GM21619 (cell line): ENCODE measurements at regions not wholly inside any gene's neighbourhood (a gene's known extent, or its start where the extent isn't known, plus 50 kb on each side); places are given as distances from the start of the nearest gene placed in this dataset.
"Not testable (repeated sequence)": the region's sequence is repeated elsewhere in the genome, so short reads cannot be mapped to it uniquely, and the experiment has no call there.

Source experiments
- ATAC-seq: cut with Tn5 transposase; IDR thresholded peaks from one replicate; pipeline ENCODE4 v1.9.1; 2021; ENCODE audit not compliant: unreplicated experiment

DNA sequence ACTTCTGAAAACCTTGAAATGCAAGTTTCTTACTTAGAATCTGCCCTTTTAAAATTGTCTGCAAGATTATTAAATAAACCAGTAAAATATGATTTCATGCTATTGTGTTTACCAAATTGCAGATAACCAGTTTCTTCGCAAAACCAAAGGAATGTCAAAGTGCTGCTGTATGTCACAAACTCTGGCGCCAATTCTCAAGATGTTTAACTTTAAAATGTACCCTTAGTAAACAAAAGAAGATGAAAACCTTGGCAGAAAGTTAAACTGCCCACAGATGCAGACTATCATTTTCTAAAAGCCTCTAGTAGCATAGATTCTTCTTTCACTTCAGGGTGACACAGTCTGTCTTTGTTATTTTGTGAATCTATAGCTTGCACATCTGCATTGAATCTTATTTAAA, 189.2 kb downstream of the SLITRK6 start:
- ATAC-seq, result no peak

DNA sequence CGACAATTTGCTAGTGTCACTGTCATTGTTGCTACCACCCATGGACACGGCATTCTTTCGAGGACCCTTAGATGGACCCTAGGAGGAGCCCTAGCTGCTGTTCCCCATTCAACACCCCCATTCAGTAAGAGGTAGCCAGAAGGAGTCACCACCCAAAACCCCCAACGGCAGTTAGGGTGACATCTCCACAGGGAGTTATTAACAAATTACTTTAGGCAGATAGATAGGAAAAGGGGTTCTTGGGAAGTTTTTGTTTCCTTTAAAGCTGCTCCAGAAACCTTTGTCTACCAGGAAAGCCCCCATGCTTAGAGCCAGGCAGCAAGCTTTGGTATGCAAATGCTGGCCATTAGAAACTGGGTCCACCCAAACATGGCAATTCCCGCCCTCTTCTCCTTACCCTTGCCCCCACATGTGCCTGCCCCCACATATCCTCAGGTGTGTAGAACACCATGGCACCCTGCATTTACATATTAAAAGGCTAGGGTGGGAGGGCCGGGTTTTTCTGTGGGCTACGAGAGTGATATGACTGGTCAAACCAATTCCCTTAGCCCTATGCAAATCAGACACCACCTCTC, 190.9 kb downstream of the SLITRK6 start:
- ATAC-seq, result no peak

DNA sequence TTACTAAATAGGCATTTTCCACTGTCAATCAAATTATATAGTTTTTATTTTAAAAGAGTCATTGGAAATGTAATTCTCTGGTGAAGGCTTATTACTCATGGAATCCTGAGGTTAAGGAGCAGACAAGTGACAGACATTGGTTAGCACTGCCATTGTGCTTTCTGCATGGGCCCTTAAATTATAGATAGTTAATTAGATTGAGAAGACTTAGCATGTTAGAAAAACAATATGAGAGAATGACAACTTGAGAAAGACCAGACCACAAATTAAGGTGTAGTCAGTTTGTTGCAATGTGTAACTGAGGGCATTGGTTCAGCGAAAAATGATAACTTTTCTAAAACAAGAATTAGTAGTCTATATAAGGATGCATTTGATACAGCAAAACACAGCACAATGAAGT, 195.5 kb downstream of the SLITRK6 start:
- ATAC-seq, result no peak

DNA sequence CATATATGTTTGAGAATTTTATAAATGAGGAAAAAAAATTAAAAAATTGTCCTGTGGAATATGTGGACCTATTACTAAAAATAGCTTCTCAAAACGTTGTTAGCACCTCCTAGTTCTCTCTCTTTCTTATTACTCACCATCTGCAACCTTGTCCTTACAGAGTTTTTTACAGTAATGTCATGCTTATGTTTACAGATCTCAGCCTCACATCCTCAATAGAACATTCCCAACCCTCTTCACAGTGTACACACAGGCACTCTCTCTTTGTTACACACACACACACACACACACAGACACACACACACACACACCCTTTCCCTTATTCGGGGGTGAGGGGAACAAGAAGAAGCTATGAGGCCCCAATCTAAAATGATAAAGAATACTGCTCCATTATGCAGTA, 197.7 kb downstream of the SLITRK6 start:
- no peak for ATAC-seq

DNA sequence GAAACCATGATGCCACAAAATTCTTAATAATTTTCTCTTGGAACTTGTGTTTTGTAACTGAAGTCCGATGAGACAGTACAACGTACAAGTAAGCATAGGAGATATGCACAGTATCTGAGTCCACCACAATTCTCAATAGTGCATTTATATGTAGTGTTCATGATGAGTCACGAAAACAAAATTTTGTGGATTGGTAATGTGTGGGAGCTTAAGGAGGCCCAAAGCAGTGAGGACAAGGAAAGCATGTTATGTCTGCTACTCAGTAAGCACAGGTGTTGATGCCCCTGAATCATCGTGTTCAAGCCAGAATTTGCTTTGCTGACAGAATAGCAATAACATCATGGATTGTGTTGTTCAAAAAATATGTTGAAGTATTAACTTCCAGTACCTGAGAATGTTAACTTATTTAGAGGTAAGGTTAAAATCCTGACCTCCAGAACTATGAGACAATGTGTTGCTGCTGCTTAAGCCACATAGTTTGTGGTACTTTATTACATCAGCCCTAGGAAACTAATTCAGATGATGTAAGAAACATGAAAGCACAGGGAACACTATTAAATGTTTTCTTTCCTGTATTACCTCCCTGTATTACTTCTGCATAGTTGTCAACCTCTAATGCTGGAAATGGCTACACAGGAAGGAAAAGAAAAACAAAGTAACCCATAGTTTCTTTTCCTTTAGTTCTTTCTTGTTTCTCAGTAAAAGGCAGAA, 201.3 kb downstream of the SLITRK6 start:
- ATAC-seq, result no peak

DNA sequence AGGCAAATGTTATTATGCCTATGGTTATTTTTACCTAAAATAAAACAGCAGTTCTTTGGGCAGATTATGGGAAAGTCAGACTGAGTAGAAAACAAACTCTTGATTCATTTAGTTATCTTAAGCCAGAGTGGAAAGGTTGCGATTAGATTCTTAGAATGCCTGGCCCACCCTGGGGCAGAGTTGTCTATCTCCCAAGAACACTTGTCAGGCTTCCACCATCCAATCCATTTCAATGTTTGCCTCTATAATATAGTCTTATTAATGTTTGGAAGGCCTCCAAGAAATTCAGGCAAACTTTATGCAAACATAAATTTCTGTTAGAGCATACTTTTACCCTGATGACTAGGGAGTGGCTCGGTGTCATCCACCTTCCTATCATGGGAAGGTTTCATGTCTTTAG, 207.0 kb downstream of the SLITRK6 start:
- no peak for ATAC-seq

DNA sequence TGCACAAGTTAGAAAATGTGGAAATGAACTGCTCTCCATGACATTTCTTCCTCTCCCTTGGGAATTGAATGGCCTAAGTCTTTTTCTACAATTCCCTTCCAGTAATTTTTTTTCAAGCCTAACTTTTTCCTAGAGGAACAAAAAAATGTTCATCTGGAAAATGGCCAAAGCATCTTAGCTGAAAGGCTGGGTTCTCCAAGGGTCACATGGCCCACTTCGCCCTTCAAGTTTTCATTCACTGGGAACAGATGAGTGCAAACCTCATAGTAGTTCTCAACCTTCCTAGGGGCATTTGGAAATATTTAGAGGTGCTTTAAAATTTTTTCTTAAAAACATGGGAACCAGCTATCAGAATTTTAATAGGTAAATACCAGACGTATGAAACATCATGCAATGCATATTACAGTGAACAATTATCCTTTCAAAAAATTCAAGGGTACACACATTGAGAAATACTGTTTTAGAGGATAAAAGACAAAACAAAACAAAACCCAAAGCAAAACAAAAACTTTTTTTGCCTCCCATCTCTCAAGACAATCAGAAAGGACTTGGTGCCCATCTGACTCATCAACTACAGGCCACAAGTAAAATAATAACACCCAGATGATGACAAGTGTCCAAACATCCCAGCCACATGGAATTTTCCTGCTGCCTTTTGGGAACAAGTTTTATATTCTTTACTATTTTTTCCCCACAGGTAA, 208.8 kb downstream of the SLITRK6 start:
- ATAC-seq, result no peak

DNA sequence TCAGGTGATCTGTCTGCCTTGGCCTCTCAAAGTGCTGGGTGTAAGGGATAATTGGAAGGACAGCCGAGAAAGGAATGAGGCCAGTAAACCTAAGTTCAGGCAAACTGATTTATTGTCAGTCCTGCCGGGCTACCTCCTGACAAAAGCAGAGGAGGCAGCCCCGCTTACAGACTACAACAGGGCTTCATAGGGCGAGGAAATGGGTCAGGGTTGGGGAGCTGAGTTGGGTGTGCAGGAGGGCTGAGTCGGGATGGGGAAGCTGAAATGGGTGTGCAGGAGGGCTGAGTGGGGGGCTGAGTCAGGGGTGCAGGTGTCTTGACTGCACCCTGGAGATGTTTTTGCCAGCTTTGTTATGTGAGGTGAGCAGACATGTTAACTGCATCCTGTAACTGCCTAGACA, 210.2 kb downstream of the SLITRK6 start:
- no peak for ATAC-seq

DNA sequence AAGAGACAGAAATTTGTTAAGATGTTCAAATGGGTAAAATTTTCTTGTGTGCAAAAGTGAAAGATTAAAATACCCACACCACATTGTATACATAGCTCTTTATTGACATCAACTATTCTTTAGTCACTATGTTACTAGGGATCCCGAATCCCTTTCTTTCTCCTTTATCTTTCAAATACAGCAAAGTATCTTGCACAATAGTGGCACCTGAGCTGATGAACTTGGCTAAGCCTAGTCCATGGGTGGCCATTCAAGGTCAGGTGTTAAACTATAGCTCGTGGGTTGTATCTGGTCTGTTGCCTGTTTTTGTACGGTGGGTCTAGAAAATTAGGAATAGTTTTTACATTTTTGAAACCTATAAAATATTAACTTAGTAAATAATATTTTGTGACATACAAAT, 210.9 kb downstream of the SLITRK6 start:
- no peak for ATAC-seq

DNA sequence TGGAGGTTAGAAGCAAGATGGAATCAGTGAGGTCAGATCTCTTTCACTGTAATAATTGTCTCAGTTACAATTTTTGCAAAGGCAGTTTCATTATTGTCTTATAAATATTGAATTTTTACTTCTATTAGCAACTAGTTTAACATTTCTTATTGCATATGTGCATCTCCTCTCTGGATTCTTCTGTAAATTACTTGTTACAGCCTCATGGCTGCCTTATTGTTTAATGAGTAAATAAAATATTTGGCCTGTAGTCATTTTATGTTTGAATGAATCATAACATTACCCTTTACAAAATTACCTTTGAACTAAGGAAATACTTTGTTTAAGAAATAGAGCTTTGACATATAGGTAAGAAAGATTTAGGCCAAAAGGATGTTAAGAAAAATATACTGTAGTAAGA, 212.4 kb downstream of the SLITRK6 start:
- ATAC-seq, result no peak

DNA sequence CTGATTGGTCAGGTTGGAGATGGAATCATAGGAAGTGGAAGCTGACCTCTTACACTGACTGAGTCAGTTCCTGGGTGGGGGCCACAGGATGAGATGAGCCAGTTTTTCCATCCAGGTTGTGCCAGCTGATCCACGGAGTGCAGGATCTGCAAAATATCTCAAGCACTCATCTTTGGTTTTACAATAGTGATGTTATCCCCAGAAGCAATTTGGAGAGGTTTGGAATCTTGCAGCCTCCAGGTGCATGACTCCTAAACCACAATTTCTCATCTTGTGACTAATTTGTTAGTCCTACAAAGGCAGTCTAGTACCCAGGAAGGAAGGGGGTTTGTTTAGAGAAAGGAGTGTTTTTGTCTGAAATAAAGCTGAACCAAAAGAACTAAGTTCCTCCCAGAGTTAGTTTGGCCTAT, 212.8 kb downstream of the SLITRK6 start:
- no peak for ATAC-seq

DNA sequence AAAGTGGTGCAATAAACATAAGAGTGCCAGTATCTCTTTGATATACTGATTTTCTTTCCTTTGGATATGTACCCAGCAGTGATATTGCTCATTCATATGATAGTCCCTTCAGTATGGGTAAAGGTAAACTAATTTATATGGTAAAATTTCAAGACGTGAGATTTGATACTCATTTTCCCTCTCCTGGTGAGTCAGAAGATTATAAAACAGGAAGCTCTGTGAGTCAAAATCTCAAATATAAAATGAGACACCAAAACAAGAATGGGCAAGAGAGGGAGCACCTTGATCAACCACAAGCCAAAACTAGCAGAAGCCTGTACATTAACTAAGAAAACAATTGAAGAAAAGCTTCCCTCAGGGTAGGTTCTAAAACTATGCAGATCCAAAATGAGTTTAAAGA, 216.3 kb downstream of the SLITRK6 start:
- ATAC-seq, result no peak

DNA sequence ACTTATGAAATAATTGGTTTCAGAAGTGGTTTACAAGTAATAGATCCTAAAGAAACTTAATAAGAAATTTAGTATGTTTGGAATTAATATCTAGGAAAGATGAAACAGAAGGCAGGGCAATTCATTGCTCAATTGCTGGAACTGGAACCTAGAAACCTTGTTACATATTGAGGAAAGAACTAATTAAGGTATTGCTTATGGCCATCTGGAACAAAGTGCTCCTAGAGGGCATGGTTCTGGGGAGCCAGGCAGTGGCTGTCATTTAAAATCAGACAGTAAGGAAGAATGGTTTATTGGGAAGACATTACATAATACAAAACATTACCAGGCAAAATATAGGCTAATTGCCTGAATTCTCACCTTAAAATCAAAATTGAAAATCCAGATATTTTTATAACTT, 224.1 kb downstream of the SLITRK6 start:
- ATAC-seq, result no peak

DNA sequence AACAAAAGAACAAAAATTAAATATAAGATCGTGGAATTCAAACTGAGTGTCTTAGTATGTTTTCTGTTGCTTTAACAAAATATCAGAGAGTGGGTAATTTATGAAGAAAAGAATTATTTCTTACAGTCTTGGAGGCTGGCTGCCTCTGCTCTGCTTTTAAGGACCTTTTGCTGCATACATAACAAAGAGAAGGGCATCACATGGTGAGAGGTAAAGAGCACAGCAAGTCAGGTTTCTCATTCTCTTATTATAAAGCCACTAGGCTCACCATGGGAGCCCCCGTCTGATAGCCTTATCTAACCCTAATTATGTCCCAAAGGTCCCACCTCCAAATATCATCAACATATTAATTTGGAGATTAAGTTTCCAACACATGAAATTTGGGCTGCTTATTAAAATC, 231.3 kb downstream of the SLITRK6 start:
- ATAC-seq, result no peak

DNA sequence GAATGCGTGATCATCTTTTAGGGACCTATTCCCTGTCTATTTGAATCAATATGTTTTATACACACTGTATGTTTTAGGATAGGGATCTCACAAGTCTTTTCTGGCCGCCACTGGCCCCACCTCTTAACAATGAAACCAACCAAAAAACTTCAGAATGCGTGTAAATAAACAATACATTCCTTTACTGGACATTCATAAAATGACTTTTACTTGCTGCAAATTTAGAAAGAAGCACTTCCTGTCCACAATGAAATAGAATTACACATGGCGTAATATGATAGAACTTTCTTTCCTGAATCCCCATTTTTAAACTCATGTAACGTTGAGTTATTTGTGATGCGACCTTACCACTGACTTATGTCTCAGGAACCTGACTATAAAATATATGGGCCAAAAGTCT, 233.6 kb downstream of the SLITRK6 start:
- ATAC-seq, result no peak

DNA sequence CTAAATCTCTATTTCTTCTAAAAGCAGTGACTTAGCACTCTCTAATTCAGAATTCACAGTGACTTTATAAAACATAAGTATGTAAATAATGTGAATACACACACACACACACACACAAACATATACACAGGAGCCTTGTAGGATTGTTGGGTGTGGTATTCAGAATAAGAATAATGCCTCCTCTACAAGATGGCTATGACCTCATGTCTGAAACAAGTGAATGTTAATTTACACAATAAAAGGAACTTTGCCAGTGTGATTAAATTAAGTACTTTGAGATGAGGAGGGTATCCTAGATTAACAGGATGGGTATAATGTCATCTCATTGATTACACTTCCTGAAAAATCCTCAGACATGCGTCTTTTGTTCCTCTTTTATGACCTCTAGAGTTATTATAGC, 234.6 kb downstream of the SLITRK6 start:
- no peak for ATAC-seq

DNA sequence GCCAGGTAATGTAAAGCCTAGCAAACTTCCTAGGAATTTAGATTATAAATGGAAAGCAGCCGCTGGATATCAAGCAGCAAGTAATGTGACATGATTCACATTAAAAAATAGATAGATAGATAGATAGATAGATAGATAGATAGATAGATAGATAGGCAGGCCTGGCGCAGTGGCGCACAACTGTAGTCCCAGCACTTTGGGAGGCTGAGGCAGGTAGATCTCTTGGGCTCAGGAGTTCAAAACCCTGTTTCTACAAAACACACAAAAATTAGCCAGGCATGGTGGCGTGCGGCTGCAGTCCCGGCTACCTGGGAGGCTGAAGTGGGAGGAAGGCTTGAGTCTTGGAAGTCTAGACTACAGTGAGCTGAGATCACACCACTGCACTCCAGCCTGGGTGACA, 236.9 kb downstream of the SLITRK6 start:
- ATAC-seq, result no peak

DNA sequence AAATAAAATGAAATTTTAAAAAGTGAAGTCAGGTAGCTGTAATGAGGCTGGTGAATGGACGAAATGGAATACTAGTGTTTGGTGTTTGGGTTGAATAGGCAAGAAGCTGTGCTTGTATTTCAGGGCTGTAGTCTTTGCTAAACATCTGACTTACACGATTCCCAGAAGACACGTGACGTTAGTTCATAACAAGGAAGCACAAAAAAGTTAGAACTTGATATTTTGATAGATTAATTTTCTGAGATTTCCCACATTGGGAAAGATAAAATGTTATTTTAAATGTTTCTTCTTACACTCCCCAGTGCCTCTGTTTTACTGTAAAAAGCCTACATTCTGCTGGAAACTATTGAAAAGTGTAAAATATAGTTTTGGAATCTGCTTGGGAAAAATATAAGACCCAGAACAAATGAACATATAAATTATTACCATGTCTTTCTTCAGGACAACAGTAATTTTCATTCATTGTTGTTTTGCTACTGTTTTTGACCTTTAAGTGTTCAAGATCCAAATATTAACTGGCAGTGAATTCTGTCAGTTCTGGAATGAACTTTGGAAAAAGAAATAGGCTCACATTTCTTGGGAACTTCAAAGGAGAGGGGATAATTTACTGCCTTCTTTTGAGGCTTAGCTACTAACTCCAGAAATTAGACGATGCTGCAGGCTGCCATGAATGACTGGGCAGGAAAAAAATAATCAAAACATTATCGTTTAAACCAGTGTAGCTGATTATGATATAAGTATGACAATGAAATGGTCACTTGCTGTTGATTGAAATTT, 241.3 kb downstream of the SLITRK6 start:
- ATAC-seq, result no peak

DNA sequence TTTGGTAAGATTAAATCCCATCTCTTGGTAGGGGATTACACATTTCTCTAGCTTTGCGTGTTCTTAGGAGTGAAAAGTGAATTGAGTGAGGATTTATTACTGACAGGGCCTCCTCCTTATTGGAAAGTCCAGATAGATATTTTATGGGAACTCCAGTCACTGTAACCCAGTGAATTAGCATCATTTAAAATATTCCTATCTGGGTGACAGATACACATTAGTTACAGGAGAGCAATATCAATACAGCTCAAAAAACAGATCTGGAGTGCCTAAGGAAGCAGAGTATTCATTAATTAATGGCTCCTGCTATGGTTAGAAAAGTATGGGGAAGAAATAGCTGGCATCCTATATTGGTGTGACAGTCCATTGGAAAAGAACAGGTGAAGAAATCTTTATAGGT, 248.2 kb downstream of the SLITRK6 start:
- no peak for ATAC-seq

DNA sequence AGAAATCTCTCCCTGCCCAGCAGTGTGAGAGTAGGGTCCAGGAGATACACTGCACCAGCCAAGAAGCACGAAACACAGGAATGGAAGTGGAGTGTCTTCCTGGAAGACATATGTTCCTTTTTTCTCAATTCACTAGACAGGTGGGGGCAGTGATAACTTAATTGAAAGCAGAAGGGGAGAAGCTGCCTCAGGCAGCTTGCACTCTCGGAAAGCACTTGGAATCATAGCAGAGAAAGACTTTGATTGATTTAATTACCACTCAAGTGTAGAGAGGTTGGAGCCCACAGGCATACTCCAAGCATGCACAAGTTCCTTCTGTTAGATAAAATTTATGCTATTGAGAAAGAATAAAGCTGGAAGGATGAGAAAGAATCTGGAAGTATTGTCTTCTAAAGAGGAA, 249.4 kb downstream of the SLITRK6 start:
- no peak for ATAC-seq

DNA sequence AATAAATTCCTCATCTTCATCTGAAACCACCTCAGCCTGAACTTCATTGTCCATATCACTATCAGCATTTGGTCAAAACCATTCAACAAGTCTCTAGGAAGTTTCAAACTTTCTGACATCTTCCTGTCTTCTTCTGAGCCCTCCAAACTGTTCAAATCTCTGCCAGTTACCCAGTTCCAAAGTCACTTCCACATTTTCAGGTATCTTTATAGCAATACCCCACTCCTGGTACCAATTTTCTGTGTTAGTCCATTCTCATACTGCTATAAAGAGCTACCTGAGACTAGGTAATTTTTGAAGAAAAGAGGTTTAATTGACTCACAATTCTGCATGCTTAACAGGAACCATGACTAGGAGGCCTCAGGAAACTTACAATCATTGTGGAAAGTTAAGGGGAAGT, 250.4 kb downstream of the SLITRK6 start:
- not testable (repeated sequence) for ATAC-seq

DNA sequence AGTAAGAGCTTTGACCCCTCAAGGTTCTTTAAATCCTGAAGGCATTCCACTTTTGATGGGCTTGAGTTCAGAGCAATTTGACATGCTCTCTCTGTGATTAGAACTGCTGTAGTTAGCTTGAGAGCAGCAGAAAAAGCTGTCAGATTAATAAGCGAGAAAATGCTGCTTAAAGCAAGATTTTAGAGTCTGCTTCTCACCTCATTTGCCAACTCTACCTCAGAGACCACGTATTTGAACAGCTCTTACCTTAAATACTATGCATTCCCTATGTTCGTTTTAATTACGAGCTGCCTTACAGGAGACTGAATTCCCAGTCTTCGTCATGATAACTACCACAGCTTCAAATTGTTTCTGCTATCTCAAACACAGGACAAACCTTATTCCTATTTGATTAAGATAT, 253.4 kb downstream of the SLITRK6 start:
- no peak for ATAC-seq
